DND-41 (cell line): ENCODE measurements at regions not wholly inside any gene's neighbourhood (a gene's known extent, or its start where the extent isn't known, plus 50 kb on each side); places are given as distances from the start of the nearest gene placed in this dataset.

Experiments
- ATAC-seq: fragments of 200-7000 bp; cut with Tn5 transposase; 3 replicates; pipeline ENCODE4 v1.9.1; 2021; ENCODE audit warnings: low read depth; ENCODE audit not compliant: insufficient read depth
- DNase-seq: peaks from one replicate; pipeline ENCODE4 v3.0.0-alpha.2; 2020
- H2AFZ ChIP-seq: 2 replicates; pipeline ENCODE4 v1.6.0; 2012; ENCODE audit warnings: low read depth, low read length
- H3K27ac ChIP-seq: 2 replicates; pipeline ENCODE4 v1.5.1; 2012; ENCODE audit warnings: low read length, inconsistent platforms
- H3K27me3 ChIP-seq: fragments of 200-600 bp; sonication (generic); 2 replicates; pipeline ENCODE4 v1.6.0; 2012; ENCODE audit warnings: low read length, mild to moderate bottlenecking, inconsistent platforms; ENCODE audit not compliant: insufficient read depth, poor library complexity
- H3K36me3 ChIP-seq: 2 replicates; pipeline ENCODE4 v1.5.1; 2012; ENCODE audit warnings: low read length, inconsistent platforms; ENCODE audit not compliant: insufficient read depth
- H3K4me1 ChIP-seq: 2 replicates; pipeline ENCODE4 v1.5.1; 2012; ENCODE audit warnings: mild to moderate bottlenecking, low read length; ENCODE audit not compliant: insufficient read depth
- H3K4me2 ChIP-seq: 2 replicates; pipeline ENCODE4 v1.6.0; 2012; ENCODE audit warnings: mild to moderate bottlenecking, moderate library complexity, low read length, inconsistent platforms; ENCODE audit not compliant: insufficient read depth
- H3K4me3 ChIP-seq, 2 experiments: fragments of 200-600 bp in 1 of 2; shearing (Covaris generic) in 1 of 2; 2 replicates each; pipeline ENCODE4 v1.5.1; 2012 to 2016; ENCODE audit warnings: inconsistent platforms in 2 of 2, low read length in 2 of 2, mild to moderate bottlenecking in 2 of 2, low read depth in 1 of 2, moderate library complexity in 1 of 2
- H3K79me2 ChIP-seq: 2 replicates; pipeline ENCODE4 v1.6.0; 2012; ENCODE audit warnings: low read length, inconsistent platforms; ENCODE audit not compliant: insufficient read depth
- H3K9ac ChIP-seq: 2 replicates; pipeline ENCODE4 v1.6.0; 2012; ENCODE audit warnings: low read depth, mild to moderate bottlenecking, inconsistent platforms, low read length, moderate library complexity
- H3K9me3 ChIP-seq: 2 replicates; pipeline ENCODE4 v1.5.1; 2012; ENCODE audit warnings: low read length, moderate library complexity, mild to moderate bottlenecking, inconsistent platforms; ENCODE audit not compliant: insufficient read depth, severe bottlenecking
- H4K20me1 ChIP-seq: 2 replicates; pipeline ENCODE4 v1.6.0; 2012; ENCODE audit warnings: low read length; ENCODE audit not compliant: insufficient read depth
- CTCF ChIP-seq: IDR thresholded peaks from 2 replicates; pipeline ENCODE4 v1.5.1; 2012; ENCODE audit warnings: borderline replicate concordance, low read length, moderate library complexity, mild to moderate bottlenecking; ENCODE audit not compliant: poor library complexity, severe bottlenecking; ENCODE audit errors: extremely low read depth
- EZH2 ChIP-seq: IDR thresholded peaks from 3 replicates; pipeline ENCODE4 v1.6.1; 2012; ENCODE audit warnings: borderline replicate concordance, low read depth, mild to moderate bottlenecking, moderate library complexity, low read length, inconsistent platforms; ENCODE audit not compliant: severe bottlenecking

GRCh38 chr5:174378121-174378874 lies 332.8 kb downstream of the NSG2 start:
- Histone ChIP-seq H3K27me3 (no peaks in the 10 kb centered on the region), H3K27ac (no peak overlapping the region), H4K20me1 (no peaks in the 10 kb centered on the region), H3K36me3 (no peaks in the 10 kb centered on the region), H3K9ac (no peak overlapping the region), H3K79me2 (no peaks in the 10 kb centered on the region), H3K4me2 (no peak overlapping the region), H2AFZ (no peak overlapping the region), H3K4me3 (no peak overlapping the region), H3K4me1 (no peaks in the 10 kb centered on the region), H3K9me3 (no peaks in the 10 kb centered on the region)
- ATAC-seq (no peak), DNase-seq (no peak)
- no peak for TF ChIP-seq EZH2
- no peak for TF ChIP-seq CTCF

GRCh38 chr5:174380311-174380710 lies 334.8 kb downstream of the NSG2 start:
- H4K20me1 ChIP-seq, result no peaks in the 10 kb centered on the region
- H3K9ac ChIP-seq, result no peak overlapping the region
- H3K9me3 ChIP-seq, result no peaks in the 10 kb centered on the region
- no peak overlapping the region for H3K27ac ChIP-seq
- H3K79me2 ChIP-seq, result no peaks in the 10 kb centered on the region
- H2AFZ ChIP-seq, result no peak overlapping the region
- TF ChIP-seq EZH2 (no peak), CTCF (no peak)
- no peak for DNase-seq
- no peak overlapping the region for H3K4me3 ChIP-seq
- no peaks in the 10 kb centered on the region for H3K4me1 ChIP-seq
- H3K27me3 ChIP-seq, result no peaks in the 10 kb centered on the region
- no peak overlapping the region for H3K4me2 ChIP-seq
- no peaks in the 10 kb centered on the region for H3K36me3 ChIP-seq
- ATAC-seq, result no peak

GRCh38 chr5:174381241-174381640 lies 335.7 kb downstream of the NSG2 start:
- no peak overlapping the region for H3K4me3 ChIP-seq
- H4K20me1 ChIP-seq, result no peaks in the 10 kb centered on the region
- H3K9me3 ChIP-seq, result no peaks in the 10 kb centered on the region
- no peaks in the 10 kb centered on the region for H3K36me3 ChIP-seq
- no peak overlapping the region for H3K27ac ChIP-seq
- ATAC-seq (no peak), DNase-seq (no peak)
- H3K9ac ChIP-seq, result no peak overlapping the region
- no peak for TF ChIP-seq CTCF
- TF ChIP-seq EZH2, result no peak
- H2AFZ ChIP-seq, result no peak overlapping the region
- H3K27me3 ChIP-seq, result no peaks in the 10 kb centered on the region
- H3K4me1 ChIP-seq, result no peaks in the 10 kb centered on the region
- H3K4me2 ChIP-seq, result no peak overlapping the region
- H3K79me2 ChIP-seq, result no peaks in the 10 kb centered on the region
